ENCODE measurements at regions not wholly inside any gene's neighbourhood (a gene's known extent, or its start where the extent isn't known, plus 50 kb on each side); places are given as distances from the start of the nearest gene placed in this dataset.

- TF ChIP-seq HMGXB4 (CRISPR knock-in tag; IDR thresholded peaks at IDR 0.05) (no peak), FOXK1 (CRISPR knock-in tag; IDR thresholded peaks at IDR 0.05) (no peak), ZNF138 (CRISPR knock-in tag; conservative IDR thresholded peaks at IDR 0.05) (no peak), ZBTB43 (CRISPR knock-in tag; IDR thresholded peaks at IDR 0.05) (no peak), ZNF425 (CRISPR knock-in tag; conservative IDR thresholded peaks at IDR 0.05) (no peak), TCF7 (CRISPR knock-in tag; IDR thresholded peaks at IDR 0.05; ENCODE audit: low read depth) (no peak), ELF4 (CRISPR knock-in tag; IDR thresholded peaks at IDR 0.05; ENCODE audit: low read depth) (no peak), ZNF317 (CRISPR knock-in tag; IDR thresholded peaks at IDR 0.05; ENCODE audit: borderline replicate concordance, low read depth) (no peak), ZNF423 (CRISPR knock-in tag; IDR thresholded peaks at IDR 0.05) (no peak), TEAD1 (CRISPR knock-in tag; IDR thresholded peaks at IDR 0.05) (no peak), AFF4 (CRISPR knock-in tag; IDR thresholded peaks at IDR 0.05; ENCODE audit: borderline replicate concordance) (no peak), SP1 (CRISPR knock-in tag; conservative IDR thresholded peaks at IDR 0.05) (no peak), ZBTB21 (CRISPR knock-in tag; IDR thresholded peaks at IDR 0.05; ENCODE audit: borderline replicate concordance) (no peak), RELA (CRISPR knock-in tag; IDR thresholded peaks at IDR 0.05; ENCODE audit: borderline replicate concordance) (no peak), MYBL2 (CRISPR knock-in tag; IDR thresholded peaks at IDR 0.05) (no peak)
These were observed 220.6 kb upstream of the PKN2 start (continued) for GRCh38 chr1:88463401-88463985.

GRCh38 chr1:88466011-88466410, 218.1 kb upstream of the PKN2 start:
- DNase-seq (ENCODE audit: low spot score): no peak
- no peak for ATAC-seq
- Mint-ChIP-seq H3K27ac (no peak overlapping the region), H3K36me3 (peaks cover 8% of the 10 kb centered on the region), H3K4me3 (no peak overlapping the region), H3K27me3 (ENCODE audit: low read depth) (peaks cover 7% of the 10 kb centered on the region), H3K4me1 (peaks cover 7% of the 10 kb centered on the region; the same call in 1 of the 2 replicates), H3K9me3 (peaks cover 11% of the 10 kb centered on the region)
- ChIA-PET POLR2A (no interaction called here), CTCF (no interaction called here)
- TF ChIP-seq CREB1 (CRISPR knock-in tag; IDR thresholded peaks at IDR 0.05): no peak
- no peak for TF ChIP-seq NFE2L1 (CRISPR knock-in tag; IDR thresholded peaks at IDR 0.05)
- no peak for TF ChIP-seq RORB (CRISPR knock-in tag; IDR thresholded peaks at IDR 0.05)
- TF ChIP-seq SOX15 (CRISPR knock-in tag; IDR thresholded peaks at IDR 0.05): no peak
- no peak for TF ChIP-seq ZBTB21 (CRISPR knock-in tag; IDR thresholded peaks at IDR 0.05; ENCODE audit: borderline replicate concordance)
- TF ChIP-seq ZSCAN18 (CRISPR knock-in tag; IDR thresholded peaks at IDR 0.05): no peak
- no peak for TF ChIP-seq E2F1 (CRISPR knock-in tag; IDR thresholded peaks at IDR 0.05)
- TF ChIP-seq AR (CRISPR knock-in tag; IDR thresholded peaks at IDR 0.05): no peak
- no peak for TF ChIP-seq NFATC4 (CRISPR knock-in tag; IDR thresholded peaks at IDR 0.05)
- no peak for TF ChIP-seq TP53 (CRISPR knock-in tag; IDR thresholded peaks at IDR 0.05)
